Endothelial cell (in vitro differentiated cells): ENCODE measurements at regions not wholly inside any gene's neighbourhood (a gene's known extent, or its start where the extent isn't known, plus 50 kb on each side); places are given as distances from the start of the nearest gene placed in this dataset.

ENCODE experiments used
- DNase-seq: peaks from one replicate; pipeline ENCODE4 v3.0.0; 2021; ENCODE audit warnings: low spot score
- H3K27ac Mint-ChIP-seq: one replicate; pipeline ENCODE4 v1.8.0; 2021; ENCODE audit warnings: mixed read lengths, inconsistent platforms; ENCODE audit not compliant: unreplicated experiment
- H3K27me3 Mint-ChIP-seq: one replicate; pipeline ENCODE4 v1.8.0; 2021; ENCODE audit warnings: mild to moderate bottlenecking, moderate library complexity, mixed read lengths, inconsistent platforms; ENCODE audit not compliant: unreplicated experiment
- H3K36me3 Mint-ChIP-seq: one replicate; pipeline ENCODE4 v1.8.0; 2021; ENCODE audit warnings: mild to moderate bottlenecking, low read depth, mixed read lengths, inconsistent platforms; ENCODE audit not compliant: unreplicated experiment
- H3K4me1 Mint-ChIP-seq: one replicate; pipeline ENCODE4 v1.8.0; 2021; ENCODE audit warnings: mild to moderate bottlenecking, mixed read lengths, inconsistent platforms; ENCODE audit not compliant: unreplicated experiment
- H3K4me3 Mint-ChIP-seq: one replicate; pipeline ENCODE4 v1.8.0; 2021; ENCODE audit warnings: mild to moderate bottlenecking, mixed read lengths, inconsistent platforms; ENCODE audit not compliant: unreplicated experiment
- H3K9me3 Mint-ChIP-seq: one replicate; pipeline ENCODE4 v1.8.0; 2021; ENCODE audit warnings: mixed read lengths, inconsistent platforms; ENCODE audit not compliant: unreplicated experiment
- CTCF ChIP-seq: fragments of 200-600 bp; sonication (generic); IDR thresholded peaks from one replicate; pipeline ENCODE4 v1.5.0; 2021; ENCODE audit warnings: antibody characterized with exemption; ENCODE audit not compliant: unreplicated experiment

GRCh38 chr3:87161851-87162250 is 65.3 kb upstream of the CHMP2B start:
- DNase-seq: no peak
- no peaks in the 10 kb centered on the region for H3K27me3 Mint-ChIP-seq
- no peaks in the 10 kb centered on the region for H3K9me3 Mint-ChIP-seq
- H3K4me1 Mint-ChIP-seq: peaks cover 6% of the 10 kb centered on the region
- H3K27ac Mint-ChIP-seq: no peak overlapping the region
- no peak overlapping the region for H3K4me3 Mint-ChIP-seq
- no peak for TF ChIP-seq CTCF
- H3K36me3 Mint-ChIP-seq: no peaks in the 10 kb centered on the region

GRCh38 chr3:87161417-87161816 is 65.7 kb upstream of the CHMP2B start:
- TF ChIP-seq CTCF: no peak
- Mint-ChIP-seq H3K27me3 (no peaks in the 10 kb centered on the region), H3K36me3 (no peaks in the 10 kb centered on the region), H3K9me3 (no peaks in the 10 kb centered on the region), H3K4me3 (no peak overlapping the region), H3K27ac (no peak overlapping the region), H3K4me1 (peaks cover 6% of the 10 kb centered on the region)
- no peak for DNase-seq

DNA sequence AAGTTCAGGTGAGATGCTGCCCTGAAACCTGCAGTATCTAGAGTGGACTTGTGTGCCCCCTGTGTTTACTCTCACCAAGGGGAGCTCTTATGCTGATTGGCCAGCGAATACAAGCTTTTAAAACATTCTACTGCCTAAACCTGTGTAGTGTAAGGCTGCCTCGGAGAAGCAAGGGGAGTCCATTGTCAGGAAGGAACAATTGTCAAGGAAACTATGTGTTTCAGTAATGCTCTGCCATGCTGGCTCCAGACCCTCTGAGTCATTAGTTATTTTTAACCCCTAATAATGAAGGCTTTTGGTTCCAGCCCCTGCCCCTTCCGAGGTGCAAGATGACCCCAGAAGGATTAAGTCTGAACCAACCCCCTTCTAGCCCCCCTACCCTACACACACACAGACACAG is 66.1 kb upstream of the CHMP2B start:
- Mint-ChIP-seq H3K4me3 (no peak overlapping the region), H3K27me3 (no peaks in the 10 kb centered on the region), H3K9me3 (no peaks in the 10 kb centered on the region), H3K4me1 (peaks cover 6% of the 10 kb centered on the region), H3K36me3 (no peaks in the 10 kb centered on the region), H3K27ac (no peak overlapping the region)
- DNase-seq: no peak
- no peak for TF ChIP-seq CTCF

DNA sequence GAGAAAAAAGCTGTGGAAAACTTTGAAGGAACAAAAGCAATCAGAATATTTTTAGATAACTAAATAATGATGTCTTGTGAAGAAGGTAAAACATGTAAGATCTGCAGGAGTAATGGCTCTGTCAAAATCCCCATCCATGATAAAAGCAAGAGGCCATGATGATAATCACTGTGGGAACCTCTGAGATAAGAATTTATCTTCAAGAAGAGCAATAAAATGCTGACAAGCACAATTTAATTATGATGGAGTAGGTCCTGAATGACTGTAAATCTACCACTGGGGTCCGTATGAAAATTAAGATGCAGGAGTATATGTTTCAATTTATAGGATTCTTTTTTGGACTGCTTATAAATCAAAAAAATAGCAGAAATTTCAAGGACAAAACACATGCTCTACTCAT is 68.3 kb upstream of the CHMP2B start:
- DNase-seq: no peak
- Mint-ChIP-seq H3K27me3 (no peaks in the 10 kb centered on the region), H3K36me3 (no peaks in the 10 kb centered on the region), H3K27ac (no peak overlapping the region), H3K4me3 (no peak overlapping the region), H3K9me3 (no peaks in the 10 kb centered on the region), H3K4me1 (peaks cover 6% of the 10 kb centered on the region)
- TF ChIP-seq CTCF: no peak

DNA sequence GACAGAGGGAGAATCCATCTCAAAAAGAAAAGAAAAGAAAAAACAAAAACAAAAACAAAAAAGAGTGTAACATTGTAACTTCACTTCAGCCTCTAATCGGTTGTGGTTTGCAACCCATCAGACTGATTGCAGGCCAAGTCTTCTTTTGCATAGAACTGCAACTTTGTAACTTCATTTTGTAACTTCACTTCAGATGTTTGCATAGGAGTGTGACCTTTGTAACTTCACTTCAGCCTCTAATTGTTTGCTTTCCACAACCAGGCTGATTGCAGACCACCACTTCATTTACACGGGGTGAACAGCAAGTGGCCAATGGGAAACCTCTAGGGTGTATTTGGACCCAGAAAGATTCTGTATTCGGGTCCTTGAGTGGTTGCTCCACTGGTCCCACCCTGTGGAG is 79.1 kb upstream of the CHMP2B start:
- no peak overlapping the region for H3K27ac Mint-ChIP-seq
- H3K4me1 Mint-ChIP-seq: no peaks in the 10 kb centered on the region
- TF ChIP-seq CTCF: no peak
- DNase-seq: no peak
- H3K27me3 Mint-ChIP-seq: peaks cover 2% of the 10 kb centered on the region
- H3K36me3 Mint-ChIP-seq: peaks cover 3% of the 10 kb centered on the region
- H3K9me3 Mint-ChIP-seq: no peaks in the 10 kb centered on the region
- no peak overlapping the region for H3K4me3 Mint-ChIP-seq
